K562 (cell line): ENCODE measurements at regions not wholly inside any gene's neighbourhood (a gene's known extent, or its start where the extent isn't known, plus 50 kb on each side); places are given as distances from the start of the nearest gene placed in this dataset.

Experiments used
- ATAC-seq: fragments of 200-7000 bp; cut with Tn5 transposase; 3 replicates; pipeline ENCODE4 v1.9.1; 2020; ENCODE audit warnings: moderate library complexity
- BruUV-seq: library from RNA; stranded (reverse); fragments of 400-500 nt; replicated peaks from 2 replicates; lab custom pipeline; 2021; lab: Mats Ljungman, UMichigan
- CTCF ChIA-PET: fragments of 300-600 bp; formaldehyde crosslinking; extraction: SDS; loops from one replicate; lab custom pipeline; 2021; ENCODE audit warnings: low intra/inter-chr PET ratio; lab: Yijun Ruan, JAX
- POLR2A ChIA-PET: fragments of 300-600, 350-650 bp; sonication (Branson Sonifier 250); formaldehyde crosslinking; extraction: SDS; loops from one replicate; lab custom pipeline; 2021; ENCODE audit warnings: antibody characterized with exemption, inconsistent platforms; lab: Yijun Ruan, JAX
- DNase-seq, 4 experiments: peaks; one replicate each; pipeline versions ENCODE4 v3.0.0 to v3.0.0-alpha.2; 2011 to 2018; ENCODE audit warnings: low spot score in 3 of 4, mixed read lengths in 3 of 4; ENCODE audit errors: extremely low read depth in 1 of 4
- FAIRE-seq: peaks from 2 replicates; lab custom pipeline; 2011; peaks lifted over from hg19 to GRCh38; lab: Jason Lieb, UNC
- H2AFZ ChIP-seq: 2 replicates; pipeline ENCODE4 v1.6.0; 2011; ENCODE audit warnings: low read depth, low read length, control low read depth, inconsistent platforms
- H3K27ac ChIP-seq: fragments of 200-600 bp; 3 replicates; pipeline ENCODE4 v1.8.0; 2011; ENCODE audit warnings: low read depth, mild to moderate bottlenecking, control low read depth, inconsistent platforms, low read length, moderate library complexity, mixed read lengths; ENCODE audit errors: extremely low read depth
- H3K27me3 ChIP-seq, 2 experiments: fragments of 300-600 bp in 1 of 2; 2 replicates in 1 of 2; 3 replicates in 1 of 2; pipeline versions ENCODE4 v1.6.0 to v1.8.0; 2011; ENCODE audit warnings: inconsistent platforms in 2 of 2, low read length in 2 of 2, mild to moderate bottlenecking in 1 of 2, mixed read lengths in 1 of 2, moderate library complexity in 1 of 2; ENCODE audit not compliant: control insufficient read depth in 2 of 2, insufficient read depth in 2 of 2
- H3K36me3 ChIP-seq: fragments of 300-600 bp; 3 replicates; pipeline ENCODE4 v1.8.0; 2011; ENCODE audit warnings: mild to moderate bottlenecking, low read length, inconsistent platforms; ENCODE audit not compliant: control insufficient read depth, insufficient read depth
- H3K4me1 ChIP-seq, 2 experiments: fragments of 200-600 bp in 1 of 2; replicated peaks in 1 of 2; 2 replicates in 1 of 2; 3 replicates in 1 of 2; pipeline versions ENCODE4 v1.5.1 to v1.8.0; 2011; ENCODE audit warnings: inconsistent platforms in 2 of 2, low read length in 2 of 2, mild to moderate bottlenecking in 1 of 2, mixed read lengths in 1 of 2, moderate library complexity in 1 of 2; ENCODE audit not compliant: control insufficient read depth in 2 of 2, insufficient read depth in 2 of 2
- H3K4me2 ChIP-seq: 2 replicates; pipeline ENCODE4 v1.6.1; 2011; ENCODE audit warnings: low read length, control low read depth, inconsistent platforms, mixed read lengths; ENCODE audit not compliant: insufficient read depth
- H3K4me3 ChIP-seq: fragments of 200-600 bp; sonication (generic), shearing (Covaris generic); 2 replicates; pipeline ENCODE4 v1.5.1; 2016; ENCODE audit warnings: control low read depth, inconsistent platforms
- H3K79me2 ChIP-seq: fragments of 200-600 bp; 3 replicates; pipeline ENCODE4 v1.8.0; 2011; ENCODE audit warnings: low read length, inconsistent platforms; ENCODE audit not compliant: control insufficient read depth, insufficient read depth
- H3K9ac ChIP-seq, 2 experiments: 2 replicates each; pipeline versions ENCODE4 v1.6.0 to v1.6.1; 2011; ENCODE audit warnings: low read depth in 2 of 2, low read length in 2 of 2, control low read depth in 1 of 2, inconsistent platforms in 1 of 2, mild to moderate bottlenecking in 1 of 2, mixed read lengths in 1 of 2; ENCODE audit not compliant: insufficient read depth in 1 of 2
- H3K9me1 ChIP-seq: one replicate; pipeline ENCODE4 v1.6.0; 2011; ENCODE audit warnings: inconsistent platforms, mild to moderate bottlenecking, low read length, moderate library complexity; ENCODE audit not compliant: control insufficient read depth, insufficient read depth
- H3K9me3 ChIP-seq: replicated peaks from 2 replicates; pipeline ENCODE4 v1.5.1; 2011; ENCODE audit warnings: low read depth, low read length, inconsistent platforms; ENCODE audit not compliant: control insufficient read depth, insufficient read depth
- H4K20me1 ChIP-seq: replicated peaks from 2 replicates; pipeline ENCODE4 v1.6.1; 2011; ENCODE audit warnings: low read length, inconsistent platforms, mixed read lengths; ENCODE audit not compliant: control insufficient read depth, insufficient read depth
- CAMTA2 ChIP-seq: fragments of 250-450 bp; sonication (Bioruptor Pico); conservative IDR thresholded peaks from 2 replicates; pipeline ENCODE4 v1.5.1; 2022
- E2F1 ChIP-seq: sonication (generic); formaldehyde crosslinking; IDR thresholded peaks from 2 replicates; pipeline ENCODE4 v1.8.1; 2023; ENCODE audit warnings: mild to moderate bottlenecking, missing genetic modification reagents, moderate library complexity
- MCM7 ChIP-seq, 2 experiments: fragments of 450-650 bp; IDR thresholded peaks; 2 replicates each; pipeline ENCODE4 v1.6.1; 2016 to 2018
- PHF20 ChIP-seq: fragments of 450-650 bp; IDR thresholded peaks from 2 replicates; pipeline ENCODE4 v1.6.1; 2018; ENCODE audit not compliant: partially characterized antibody
- SREBF1 ChIP-seq: fragments of 150-350 bp; IDR thresholded peaks from 2 replicates; pipeline ENCODE4 v1.6.1; 2014; ENCODE audit warnings: antibody characterized with exemption, low read depth, low read length, borderline replicate concordance
- SUPT5H ChIP-seq: fragments of 450-650 bp; IDR thresholded peaks from 2 replicates; pipeline ENCODE4 v1.6.1; 2016
- THRB ChIP-seq: fragments of 450-650 bp; formaldehyde crosslinking; conservative IDR thresholded peaks from 2 replicates; pipeline ENCODE4 v1.4.0; 2022; ENCODE audit warnings: mild to moderate bottlenecking, missing genetic modification characterization
- WGBS: fragments of 100-300 bp; shearing (Covaris generic); methylation state at CpG from one replicate; pipeline ENCODE4 v1.1.6; 2016; ENCODE audit warnings: low coverage, mixed read lengths; ENCODE audit not compliant: insufficient coverage; ENCODE audit errors: missing lambda C conversion rate; 5-methylcytosine and 5-hydroxymethylcytosine counted together
- in situ Hi-C: fragments of 300-500 bp; cut with MboI; formaldehyde crosslinking; loops from 4 replicates; pipeline ENCODE4 v1.15.0; 2018; ENCODE audit warnings: inconsistent platforms, mixed read lengths
- intact Hi-C: fragments of 100-400 bp; cut with micrococcal nuclease; formaldehyde crosslinking; loops from 2 replicates; pipeline ENCODE4 v1.14.2; 2022

- ChIA-PET POLR2A (no interaction called here), CTCF (no interaction called here)
- TF ChIP-seq CAMTA2 (CRISPR knock-in tag) (no peak), E2F1 (CRISPR knock-in tag) (no peak), SUPT5H (no peak), MCM7 (IDR thresholded peaks at IDR 0.05) (no peak), PHF20 (no peak), SREBF1 (no peak), THRB (CRISPR knock-in tag) (no peak)
- H3K9me1 ChIP-seq, result no peaks in the 10 kb centered on the region
- no peaks in the 10 kb centered on the region for H3K9me3 ChIP-seq
- H3K4me2 ChIP-seq, result no peak overlapping the region
- H3K9ac ChIP-seq, result no peak overlapping the region
- intact Hi-C loops, result no loop called here
- no peaks in the 10 kb centered on the region for H3K36me3 ChIP-seq
- H3K79me2 ChIP-seq, result no peaks in the 10 kb centered on the region
- FAIRE-seq (no peak), ATAC-seq (no peak), DNase-seq (no peak)
- no peaks in the 10 kb centered on the region for H3K27me3 ChIP-seq
- H3K4me3 ChIP-seq, result no peak overlapping the region
- in situ Hi-C loops, result no loop called here
- no peaks in the 10 kb centered on the region for H4K20me1 ChIP-seq
- 0% methylated on average over 2 of the region's 2 CpGs for WGBS
- H2AFZ ChIP-seq, result no peak overlapping the region
- no TSS peak for BruUV-seq
- no peaks in the 10 kb centered on the region for H3K4me1 ChIP-seq
- H3K27ac ChIP-seq, result no peak overlapping the region
Measured at GRCh38 chrX:94051926-94052325, 377.9 kb downstream of the FAM133A start.
